GM23338 (cell line): ENCODE measurements at regions not wholly inside any gene's neighbourhood (a gene's known extent, or its start where the extent isn't known, plus 50 kb on each side); places are given as distances from the start of the nearest gene placed in this dataset.

ENCODE experiments used
- CREB1 ChIP-seq: fragments of 250-450 bp; sonication (Bioruptor Pico); IDR thresholded peaks from 2 replicates; pipeline ENCODE4 v1.5.0; 2020; ENCODE audit warnings: low read depth, mild to moderate bottlenecking, moderate library complexity
- ETS1 ChIP-seq: IDR thresholded peaks from 2 replicates; pipeline ENCODE4 v1.6.1; 2016; ENCODE audit warnings: antibody characterized with exemption
- EZH2 ChIP-seq: fragments of 200-600 bp; sonication (generic); IDR thresholded peaks from one replicate; pipeline ENCODE4 v1.8.0; 2017; ENCODE audit warnings: antibody characterized with exemption, mild to moderate bottlenecking, low read depth; ENCODE audit not compliant: unreplicated experiment
- EZH2phosphoT487 ChIP-seq: fragments of 200-600 bp; sonication (generic); IDR thresholded peaks from one replicate; pipeline ENCODE4 v1.8.1; 2018; ENCODE audit warnings: antibody characterized with exemption; ENCODE audit not compliant: unreplicated experiment
- JUNB ChIP-seq: IDR thresholded peaks from one replicate; pipeline ENCODE4 v1.6.1; 2016; ENCODE audit warnings: antibody characterized with exemption; ENCODE audit not compliant: unreplicated experiment
- NANOG ChIP-seq: IDR thresholded peaks from 2 replicates; pipeline ENCODE4 v1.6.1; 2016; ENCODE audit warnings: antibody characterized with exemption, borderline replicate concordance
- POLR2AphosphoS5 ChIP-seq: IDR thresholded peaks from 2 replicates; pipeline ENCODE4 v1.6.1; 2016; ENCODE audit warnings: antibody characterized with exemption, low read depth
- REST ChIP-seq: IDR thresholded peaks from one replicate; pipeline ENCODE4 v1.6.1; 2018; ENCODE audit warnings: antibody characterized with exemption; ENCODE audit not compliant: unreplicated experiment
- STAT1 ChIP-seq: IDR thresholded peaks from one replicate; pipeline ENCODE4 v1.6.1; 2016; ENCODE audit warnings: antibody characterized with exemption; ENCODE audit not compliant: unreplicated experiment
- ZNF114 ChIP-seq: fragments of 250-450 bp; sonication (Bioruptor Pico); IDR thresholded peaks from 2 replicates; pipeline ENCODE4 v1.5.0; 2020; ENCODE audit warnings: mild to moderate bottlenecking, moderate library complexity
- ZNF331 ChIP-seq: fragments of 250-450 bp; sonication (Bioruptor Pico); IDR thresholded peaks from 2 replicates; pipeline ENCODE4 v1.5.0; 2020; ENCODE audit warnings: low read depth, mild to moderate bottlenecking, moderate library complexity
- TF ChIP-seq, protein P1 (sequence below), 2 experiments: fragments of 200-600 bp in 1 of 2; sonication (generic) in 1 of 2; conservative IDR thresholded peaks; 2 replicates each; pipeline versions ENCODE4 v1.5.1 to v1.6.1; 2016 to 2017; ENCODE audit warnings: antibody characterized with exemption in 2 of 2, low read depth in 2 of 2, mild to moderate bottlenecking in 2 of 2, moderate library complexity in 1 of 2
- TF ChIP-seq, protein P2 (sequence below): fragments of 250-450 bp; sonication (Bioruptor Pico); IDR thresholded peaks from 2 replicates; pipeline ENCODE4 v1.5.0; 2020; ENCODE audit warnings: mild to moderate bottlenecking, moderate library complexity

- TF ChIP-seq, protein P1, sequence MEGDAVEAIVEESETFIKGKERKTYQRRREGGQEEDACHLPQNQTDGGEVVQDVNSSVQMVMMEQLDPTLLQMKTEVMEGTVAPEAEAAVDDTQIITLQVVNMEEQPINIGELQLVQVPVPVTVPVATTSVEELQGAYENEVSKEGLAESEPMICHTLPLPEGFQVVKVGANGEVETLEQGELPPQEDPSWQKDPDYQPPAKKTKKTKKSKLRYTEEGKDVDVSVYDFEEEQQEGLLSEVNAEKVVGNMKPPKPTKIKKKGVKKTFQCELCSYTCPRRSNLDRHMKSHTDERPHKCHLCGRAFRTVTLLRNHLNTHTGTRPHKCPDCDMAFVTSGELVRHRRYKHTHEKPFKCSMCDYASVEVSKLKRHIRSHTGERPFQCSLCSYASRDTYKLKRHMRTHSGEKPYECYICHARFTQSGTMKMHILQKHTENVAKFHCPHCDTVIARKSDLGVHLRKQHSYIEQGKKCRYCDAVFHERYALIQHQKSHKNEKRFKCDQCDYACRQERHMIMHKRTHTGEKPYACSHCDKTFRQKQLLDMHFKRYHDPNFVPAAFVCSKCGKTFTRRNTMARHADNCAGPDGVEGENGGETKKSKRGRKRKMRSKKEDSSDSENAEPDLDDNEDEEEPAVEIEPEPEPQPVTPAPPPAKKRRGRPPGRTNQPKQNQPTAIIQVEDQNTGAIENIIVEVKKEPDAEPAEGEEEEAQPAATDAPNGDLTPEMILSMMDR (conservative IDR thresholded peaks at IDR 0.05; ENCODE audit: low read depth in 2 of 2), result no peak
- TF ChIP-seq EZH2 (no peak), ZNF331 (no peak), REST (no peak), ETS1 (no peak), EZH2phosphoT487 (no peak), POLR2AphosphoS5 (no peak), ZNF114 (CRISPR knock-in tag) (no peak), CREB1 (CRISPR knock-in tag) (no peak), STAT1 (no peak), NANOG (no peak), JUNB (no peak)
- TF ChIP-seq, protein P2, sequence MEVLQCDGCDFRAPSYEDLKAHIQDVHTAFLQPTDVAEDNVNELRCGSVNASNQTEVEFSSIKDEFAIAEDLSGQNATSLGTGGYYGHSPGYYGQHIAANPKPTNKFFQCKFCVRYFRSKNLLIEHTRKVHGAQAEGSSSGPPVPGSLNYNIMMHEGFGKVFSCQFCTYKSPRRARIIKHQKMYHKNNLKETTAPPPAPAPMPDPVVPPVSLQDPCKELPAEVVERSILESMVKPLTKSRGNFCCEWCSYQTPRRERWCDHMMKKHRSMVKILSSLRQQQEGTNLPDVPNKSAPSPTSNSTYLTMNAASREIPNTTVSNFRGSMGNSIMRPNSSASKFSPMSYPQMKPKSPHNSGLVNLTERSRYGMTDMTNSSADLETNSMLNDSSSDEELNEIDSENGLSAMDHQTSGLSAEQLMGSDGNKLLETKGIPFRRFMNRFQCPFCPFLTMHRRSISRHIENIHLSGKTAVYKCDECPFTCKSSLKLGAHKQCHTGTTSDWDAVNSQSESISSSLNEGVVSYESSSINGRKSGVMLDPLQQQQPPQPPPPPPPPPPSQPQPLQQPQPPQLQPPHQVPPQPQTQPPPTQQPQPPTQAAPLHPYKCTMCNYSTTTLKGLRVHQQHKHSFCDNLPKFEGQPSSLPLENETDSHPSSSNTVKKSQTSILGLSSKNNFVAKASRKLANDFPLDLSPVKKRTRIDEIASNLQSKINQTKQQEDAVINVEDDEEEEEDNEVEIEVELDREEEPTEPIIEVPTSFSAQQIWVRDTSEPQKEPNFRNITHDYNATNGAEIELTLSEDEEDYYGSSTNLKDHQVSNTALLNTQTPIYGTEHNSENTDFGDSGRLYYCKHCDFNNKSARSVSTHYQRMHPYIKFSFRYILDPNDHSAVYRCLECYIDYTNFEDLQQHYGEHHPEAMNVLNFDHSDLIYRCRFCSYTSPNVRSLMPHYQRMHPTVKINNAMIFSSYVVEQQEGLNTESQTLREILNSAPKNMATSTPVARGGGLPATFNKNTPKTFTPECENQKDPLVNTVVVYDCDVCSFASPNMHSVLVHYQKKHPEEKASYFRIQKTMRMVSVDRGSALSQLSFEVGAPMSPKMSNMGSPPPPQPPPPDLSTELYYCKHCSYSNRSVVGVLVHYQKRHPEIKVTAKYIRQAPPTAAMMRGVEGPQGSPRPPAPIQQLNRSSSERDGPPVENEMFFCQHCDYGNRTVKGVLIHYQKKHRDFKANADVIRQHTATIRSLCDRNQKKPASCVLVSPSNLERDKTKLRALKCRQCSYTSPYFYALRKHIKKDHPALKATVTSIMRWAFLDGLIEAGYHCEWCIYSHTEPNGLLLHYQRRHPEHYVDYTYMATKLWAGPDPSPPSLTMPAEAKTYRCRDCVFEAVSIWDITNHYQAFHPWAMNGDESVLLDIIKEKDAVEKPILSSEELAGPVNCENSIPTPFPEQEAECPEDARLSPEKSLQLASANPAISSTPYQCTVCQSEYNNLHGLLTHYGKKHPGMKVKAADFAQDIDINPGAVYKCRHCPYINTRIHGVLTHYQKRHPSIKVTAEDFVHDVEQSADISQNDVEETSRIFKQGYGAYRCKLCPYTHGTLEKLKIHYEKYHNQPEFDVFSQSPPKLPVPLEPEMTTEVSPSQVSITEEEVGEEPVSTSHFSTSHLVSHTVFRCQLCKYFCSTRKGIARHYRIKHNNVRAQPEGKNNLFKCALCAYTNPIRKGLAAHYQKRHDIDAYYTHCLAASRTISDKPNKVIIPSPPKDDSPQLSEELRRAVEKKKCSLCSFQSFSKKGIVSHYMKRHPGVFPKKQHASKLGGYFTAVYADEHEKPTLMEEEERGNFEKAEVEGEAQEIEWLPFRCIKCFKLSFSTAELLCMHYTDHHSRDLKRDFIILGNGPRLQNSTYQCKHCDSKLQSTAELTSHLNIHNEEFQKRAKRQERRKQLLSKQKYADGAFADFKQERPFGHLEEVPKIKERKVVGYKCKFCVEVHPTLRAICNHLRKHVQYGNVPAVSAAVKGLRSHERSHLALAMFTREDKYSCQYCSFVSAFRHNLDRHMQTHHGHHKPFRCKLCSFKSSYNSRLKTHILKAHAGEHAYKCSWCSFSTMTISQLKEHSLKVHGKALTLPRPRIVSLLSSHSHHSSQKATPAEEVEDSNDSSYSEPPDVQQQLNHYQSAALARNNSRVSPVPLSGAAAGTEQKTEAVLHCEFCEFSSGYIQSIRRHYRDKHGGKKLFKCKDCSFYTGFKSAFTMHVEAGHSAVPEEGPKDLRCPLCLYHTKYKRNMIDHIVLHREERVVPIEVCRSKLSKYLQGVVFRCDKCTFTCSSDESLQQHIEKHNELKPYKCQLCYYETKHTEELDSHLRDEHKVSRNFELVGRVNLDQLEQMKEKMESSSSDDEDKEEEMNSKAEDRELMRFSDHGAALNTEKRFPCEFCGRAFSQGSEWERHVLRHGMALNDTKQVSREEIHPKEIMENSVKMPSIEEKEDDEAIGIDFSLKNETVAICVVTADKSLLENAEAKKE, result no peak
These were observed 109.9 kb downstream of the RBFOX3 start for GRCh38 chr17:79500745-79501618.
